ENCODE measurements at regions not wholly inside any gene's neighbourhood (a gene's known extent, or its start where the extent isn't known, plus 50 kb on each side); places are given as distances from the start of the nearest gene placed in this dataset.

DNA sequence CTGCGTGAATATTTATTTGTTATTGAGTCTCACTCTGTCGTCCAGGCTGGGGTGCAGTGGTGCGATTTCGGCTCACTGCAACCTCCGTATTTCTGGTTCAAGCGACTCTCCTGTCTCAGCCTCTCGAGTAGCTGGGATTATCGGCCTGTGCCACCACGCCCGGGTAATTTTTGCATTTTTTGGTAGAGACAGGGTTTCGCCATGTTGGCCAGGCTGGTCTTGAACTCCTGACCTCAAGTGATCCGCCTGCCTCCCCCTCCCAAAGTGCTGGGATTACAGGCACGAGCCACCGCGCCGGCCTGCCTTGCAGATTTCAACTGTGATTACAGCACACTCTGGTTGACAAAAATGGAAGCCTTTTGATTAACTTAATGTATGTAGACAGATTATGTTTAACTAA, 730.0 kb upstream of the VSTM2A start:
- TF ChIP-seq YY1 (IDR thresholded peaks at IDR 0.05; ENCODE audit: low read depth, low read length) (no peak), ZNF274 (IDR thresholded peaks at IDR 0.05; ENCODE audit: insufficient read depth, insufficient read length) (no peak), PML (IDR thresholded peaks at IDR 0.05; ENCODE audit: low read length) (no peak), CTCF (IDR thresholded peaks at IDR 0.05 in 2 of 3, conservative IDR thresholded peaks at IDR 0.05 in 1 of 3; ENCODE audit: control insufficient read depth in 2 of 3, extremely low read depth in 1 of 3, insufficient read depth in 1 of 3, low read depth in 3 of 3, low read length in 3 of 3) (no peak), MAX (IDR thresholded peaks at IDR 0.05; ENCODE audit: low read depth, low read length) (no peak), ESRRA (IDR thresholded peaks at IDR 0.05; ENCODE audit: low read length) (no peak), BCL11A (IDR thresholded peaks at IDR 0.05; ENCODE audit: low read depth, low read length) (no peak), POLR2AphosphoS5 (IDR thresholded peaks at IDR 0.05; ENCODE audit: low read length) (no peak), ZNF384 (IDR thresholded peaks at IDR 0.05; ENCODE audit: borderline replicate concordance, low read depth, low read length) (no peak)

Measured in GM12878 (cell line).